ENCODE measurements at regions not wholly inside any gene's neighbourhood (a gene's known extent, or its start where the extent isn't known, plus 50 kb on each side); places are given as distances from the start of the nearest gene placed in this dataset.

GRCh38 chr1:216945538-216946080 lies 222.4 kb upstream of the ESRRG start:
- Histone ChIP-seq H3K79me2 (ENCODE audit: control insufficient read depth, insufficient read depth, low read length) (no peaks in the 10 kb centered on the region), H3K4me3 (no peak overlapping the region), H4K20me1 (ENCODE audit: control insufficient read depth, insufficient read depth) (no peaks in the 10 kb centered on the region), H3K9me3 (replicated peaks; ENCODE audit: control insufficient read depth, insufficient read depth, low read length) (no peaks in the 10 kb centered on the region), H2AFZ (ENCODE audit: control insufficient read depth, low read depth, low read length) (no peak overlapping the region), H3K27ac (ENCODE audit: control insufficient read depth, insufficient read depth) (no peak overlapping the region), H3K36me3 (ENCODE audit: control insufficient read depth in 2 of 2, insufficient read depth in 2 of 2, low read length in 1 of 2) (no peaks in the 10 kb centered on the region), H3K4me1 (ENCODE audit: control insufficient read depth, insufficient read depth, low read length) (no peaks in the 10 kb centered on the region), H3K4me2 (ENCODE audit: control insufficient read depth, insufficient read depth) (no peak overlapping the region), H3K9ac (ENCODE audit: control insufficient read depth, insufficient read depth, low read length) (no peak overlapping the region), H3K27me3 (replicated peaks in 1 of 2; ENCODE audit: control insufficient read depth in 2 of 2, insufficient read depth in 2 of 2, low read length in 1 of 2) (no peaks in the 10 kb centered on the region)
- FAIRE-seq (no peak), ATAC-seq (no peak), DNase-seq (ENCODE audit: low read depth, low spot score) (no peak)
- TF ChIP-seq STAT1 (conservative IDR thresholded peaks at IDR 0.05) (no peak), CREB1 (IDR thresholded peaks at IDR 0.05; ENCODE audit: low read depth) (no peak), NR2C2 (IDR thresholded peaks at IDR 0.05; ENCODE audit: borderline replicate concordance, control insufficient read depth, insufficient read length, low read depth) (no peak), LARP7 (IDR thresholded peaks at IDR 0.05) (no peak), ZBTB4 (CRISPR knock-in tag; IDR thresholded peaks at IDR 0.05) (no peak)
- TF ChIP-seq, protein P1, sequence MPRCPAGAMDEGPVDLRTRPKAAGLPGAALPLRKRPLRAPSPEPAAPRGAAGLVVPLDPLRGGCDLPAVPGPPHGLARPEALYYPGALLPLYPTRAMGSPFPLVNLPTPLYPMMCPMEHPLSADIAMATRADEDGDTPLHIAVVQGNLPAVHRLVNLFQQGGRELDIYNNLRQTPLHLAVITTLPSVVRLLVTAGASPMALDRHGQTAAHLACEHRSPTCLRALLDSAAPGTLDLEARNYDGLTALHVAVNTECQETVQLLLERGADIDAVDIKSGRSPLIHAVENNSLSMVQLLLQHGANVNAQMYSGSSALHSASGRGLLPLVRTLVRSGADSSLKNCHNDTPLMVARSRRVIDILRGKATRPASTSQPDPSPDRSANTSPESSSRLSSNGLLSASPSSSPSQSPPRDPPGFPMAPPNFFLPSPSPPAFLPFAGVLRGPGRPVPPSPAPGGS (IDR thresholded peaks at IDR 0.05; ENCODE audit: borderline replicate concordance, insufficient read depth, low read depth, low read length, poor library complexity, severe bottlenecking) = no peak
- POLR2A ChIA-PET = no interaction called here
- SMC1A ChIA-PET (ENCODE audit: uncharacterized antibody, unreplicated experiment) = interaction anchor here (0.8 to 1.0 kb wide), 2 partner anchors 14 to 20 kb away, joined by 3 read pairs; no protein-coding TSS in a partner anchor
- 50% methylated on average over 2 of the region's 2 CpGs for WGBS (ENCODE audit: insufficient coverage, insufficient replicate concordance, low lambda C conversion rate, missing lambda C conversion rate)
- intact Hi-C loops (cut with micrococcal nuclease; ENCODE audit: unreplicated experiment) = no loop called here
- RAD21 ChIA-PET (ENCODE audit: unreplicated experiment) = interaction anchor here (0.9 kb wide), 1 partner anchor 185 kb away, joined by 3 read pairs; no protein-coding TSS in a partner anchor
- in situ Hi-C loops (cut with MboI) = no loop called here
- CTCF ChIA-PET = interaction anchor here (0.6 to 1.2 kb wide), 2 partner anchors 15 to 44 kb away, joined by 3 to 6 read pairs; no protein-coding TSS in a partner anchor
- BruUV-seq (replicated peaks) = no TSS peak

Data from GM12878 (cell line).